C4-2B (cell line): ENCODE measurements at regions not wholly inside any gene's neighbourhood (a gene's known extent, or its start where the extent isn't known, plus 50 kb on each side); places are given as distances from the start of the nearest gene placed in this dataset.

Experiments
- H3K27ac ChIP-seq: fragments of 450-650 bp; 2 replicates; pipeline ENCODE4 v1.5.1; 2017
- CTCF ChIP-seq: fragments of 450-650 bp; conservative IDR thresholded peaks from 2 replicates; pipeline ENCODE4 v1.5.1; 2017; ENCODE audit warnings: mild to moderate bottlenecking
- ZFX ChIP-seq: fragments of 450-650 bp; IDR thresholded peaks from 2 replicates; pipeline ENCODE4 v1.6.1; 2017

- TF ChIP-seq ZFX (no peak), CTCF (peak; percentile 64)
- no peak overlapping the region for H3K27ac ChIP-seq
These were observed 1247.8 kb downstream of the GATA3 start for GRCh38 chr10:9302140-9302746.

- TF ChIP-seq ZFX (no peak), CTCF (peak; percentile 84)
- H3K27ac ChIP-seq, result no peak overlapping the region
These were observed 1250.6 kb downstream of the GATA3 start for GRCh38 chr10:9305018-9305655.

DNA sequence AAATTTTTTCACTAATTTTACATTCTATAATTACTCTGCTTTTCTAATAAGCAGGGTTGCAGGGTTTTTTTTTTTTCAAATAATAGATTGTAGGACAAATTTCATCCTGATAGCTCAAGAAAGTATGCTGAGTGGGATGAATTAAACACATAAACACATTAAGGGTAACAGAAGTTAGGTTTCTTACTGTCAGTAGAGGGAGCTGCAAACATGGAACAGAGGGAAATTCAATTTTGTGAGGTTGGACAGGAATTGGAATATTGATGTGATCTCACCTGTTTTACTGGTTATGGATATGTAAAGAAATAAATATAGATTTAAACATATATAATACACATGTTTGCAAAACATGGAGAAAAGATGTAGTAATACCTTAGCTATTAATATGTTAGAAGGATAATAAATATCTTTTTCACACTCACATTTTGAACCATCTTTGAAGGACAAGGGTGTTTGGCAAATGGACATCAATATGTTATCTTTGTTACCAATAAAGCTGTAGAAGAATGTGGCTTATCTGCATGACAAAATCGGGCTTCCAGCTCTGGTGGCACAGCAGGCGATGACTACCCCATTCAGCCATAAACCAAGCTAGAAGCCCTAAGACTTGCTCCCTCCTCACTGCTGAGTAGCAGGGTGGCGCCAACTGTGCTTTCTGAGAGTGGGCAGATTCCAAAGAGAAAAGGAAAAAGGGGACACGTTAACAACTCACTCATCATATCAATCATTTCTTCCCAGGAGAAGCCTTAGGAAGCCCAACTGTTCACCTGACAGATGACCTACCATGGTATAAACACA, 1257.4 kb downstream of the GATA3 start:
- no peak overlapping the region for H3K27ac ChIP-seq
- TF ChIP-seq ZFX (no peak), CTCF (peak; percentile 49)

DNA sequence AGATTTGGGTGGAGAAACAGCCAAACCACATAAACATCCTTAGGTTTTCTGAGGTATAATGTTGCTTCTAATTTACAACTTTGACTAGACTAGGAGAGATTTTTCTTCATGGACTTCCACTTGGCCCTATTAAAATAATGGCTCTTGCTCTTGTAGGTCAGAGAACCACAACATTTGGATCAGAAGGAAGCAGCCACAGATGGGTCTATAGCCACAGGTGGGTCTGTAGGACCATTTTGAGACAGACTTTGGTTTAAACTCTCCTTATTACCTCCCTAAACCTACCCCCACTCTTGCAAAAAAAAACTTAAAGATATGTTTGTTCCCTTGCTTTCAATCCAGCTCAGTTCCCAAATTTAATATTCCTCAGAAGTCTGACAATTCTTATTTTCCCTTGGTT, 1260.8 kb downstream of the GATA3 start:
- no peak overlapping the region for H3K27ac ChIP-seq
- no peak for TF ChIP-seq ZFX
- no peak for TF ChIP-seq CTCF

DNA sequence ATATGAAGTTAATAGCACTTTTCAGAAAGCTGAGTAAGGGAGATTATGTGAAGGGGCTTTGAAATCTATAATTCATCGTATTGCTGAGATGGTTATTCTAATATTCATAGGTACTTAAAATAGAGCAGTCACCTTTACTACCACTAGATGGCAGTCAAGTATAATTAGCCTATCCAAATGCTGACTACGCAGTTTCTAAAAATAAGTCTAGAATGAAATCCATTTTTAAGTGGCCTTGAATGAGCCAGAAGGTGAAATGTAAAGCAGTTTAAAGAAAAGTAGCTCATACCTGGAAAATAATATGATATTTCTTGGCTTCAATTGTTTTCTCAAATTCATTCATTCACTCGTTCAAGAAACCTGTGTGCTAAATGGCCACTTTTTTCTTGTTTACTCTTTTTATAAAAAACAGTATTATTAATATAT, 1277.1 kb downstream of the GATA3 start:
- TF ChIP-seq CTCF (peak; percentile 90), ZFX (no peak)
- no peak overlapping the region for H3K27ac ChIP-seq

- no peak overlapping the region for H3K27ac ChIP-seq
- no peak for TF ChIP-seq ZFX
- no peak for TF ChIP-seq CTCF
These were observed 1279.8 kb downstream of the GATA3 start for GRCh38 chr10:9334270-9334669.

DNA sequence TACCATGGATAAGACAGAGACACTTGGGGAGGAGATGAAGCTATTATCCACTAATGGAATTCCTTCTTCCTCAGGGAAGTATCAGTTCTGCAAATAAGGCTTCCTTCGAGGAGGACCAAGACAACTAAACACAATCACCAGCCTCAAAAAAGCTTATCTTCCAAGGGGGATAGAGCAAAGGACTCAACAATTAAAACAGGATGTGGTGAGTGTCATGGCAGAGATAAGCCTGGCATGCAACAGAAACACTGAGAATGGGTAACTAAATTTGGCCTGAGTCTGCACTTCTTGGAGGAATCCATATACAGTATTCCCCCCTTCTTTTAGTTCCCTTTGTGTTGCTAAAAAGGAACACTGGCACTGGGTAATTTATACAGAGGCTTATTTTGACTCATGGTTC, 1285.2 kb downstream of the GATA3 start:
- H3K27ac ChIP-seq, result no peak overlapping the region
- TF ChIP-seq CTCF (no peak), ZFX (no peak)
